Activated naive CD4-positive, alpha-beta T cell treated with anti-CD3 and anti-CD28 coated beads, Interleukin-2, amount 50 U/mL, for 72 hours (primary cell): ENCODE measurements at regions not wholly inside any gene's neighbourhood (a gene's known extent, or its start where the extent isn't known, plus 50 kb on each side); places are given as distances from the start of the nearest gene placed in this dataset.

Source experiments
- ATAC-seq, 2 donors: fragments of 150-1000 bp; cut with Tn5 transposase; 2 replicates each; pipeline ENCODE4 v1.10.0; 2021; ENCODE audit warnings: mild to moderate bottlenecking in 2 of 2, moderate library complexity in 2 of 2
- DNase-seq, 2 donors: peaks; one replicate each; pipeline ENCODE4 v3.0.0; 2021 to 2022; ENCODE audit warnings: low spot score in 2 of 2
- H3K27ac Mint-ChIP-seq, 2 donors: one replicate each; pipeline ENCODE4 v1.8.0; 2022; ENCODE audit warnings: mild to moderate bottlenecking in 2 of 2, mixed read lengths in 2 of 2
- H3K36me3 Mint-ChIP-seq, 2 donors: one replicate each; pipeline ENCODE4 v1.8.0; 2022; ENCODE audit warnings: mixed read lengths in 2 of 2
- H3K9me3 Mint-ChIP-seq, 2 donors: one replicate each; pipeline ENCODE4 v1.8.0; 2022; ENCODE audit warnings: mixed read lengths in 2 of 2

GRCh38 chr1:72648465-72648864 lies 366.1 kb upstream of the NEGR1 start:
- DNase-seq, result no peak
- no peak for ATAC-seq
- H3K27ac Mint-ChIP-seq, result no peak overlapping the region
- no peaks in the 10 kb centered on the region for H3K36me3 Mint-ChIP-seq
- H3K9me3 Mint-ChIP-seq, result peaks cover 9 to 10% of the 10 kb centered on the region in 2 donors

GRCh38 chr1:72643142-72643541 lies 360.8 kb upstream of the NEGR1 start:
- DNase-seq, result no peak
- Mint-ChIP-seq H3K36me3 (no peaks in the 10 kb centered on the region), H3K27ac (no peak overlapping the region), H3K9me3 (peaks cover 13 to 18% of the 10 kb centered on the region in 2 donors)
- ATAC-seq, result no peak

GRCh38 chr1:72637593-72637992 lies 355.3 kb upstream of the NEGR1 start:
- Mint-ChIP-seq H3K9me3 (peaks cover 10 to 14% of the 10 kb centered on the region in 2 donors), H3K36me3 (no peaks in the 10 kb centered on the region), H3K27ac (no peak overlapping the region)
- ATAC-seq (no peak), DNase-seq (no peak)

- no peak for DNase-seq
- Mint-ChIP-seq H3K9me3 (peaks cover 8 to 10% of the 10 kb centered on the region in 2 donors), H3K27ac (no peak overlapping the region), H3K36me3 (no peaks in the 10 kb centered on the region)
- ATAC-seq, result no peak
These were observed 354.3 kb upstream of the NEGR1 start for GRCh38 chr1:72636631-72637030.

GRCh38 chr1:72635719-72636118 lies 353.4 kb upstream of the NEGR1 start:
- H3K36me3 Mint-ChIP-seq, result no peaks in the 10 kb centered on the region
- ATAC-seq (no peak), DNase-seq (no peak)
- peaks cover 8 to 10% of the 10 kb centered on the region in 2 donors for H3K9me3 Mint-ChIP-seq
- H3K27ac Mint-ChIP-seq, result no peak overlapping the region

- H3K27ac Mint-ChIP-seq, result no peak overlapping the region
- no peak for DNase-seq
These were observed 352.6 kb upstream of the NEGR1 start for GRCh38 chr1:72634946-72635345.

GRCh38 chr1:72631449-72631848 lies 349.1 kb upstream of the NEGR1 start:
- Mint-ChIP-seq H3K9me3 (peaks cover 3 to 5% of the 10 kb centered on the region in 2 donors), H3K36me3 (no peaks in the 10 kb centered on the region), H3K27ac (no peak overlapping the region)
- ATAC-seq (no peak), DNase-seq (no peak)

More at GRCh38 chr1:72634946-72635345, 352.6 kb upstream of the NEGR1 start:
- Mint-ChIP-seq H3K36me3 (no peaks in the 10 kb centered on the region), H3K9me3 (peaks cover 8 to 10% of the 10 kb centered on the region in 2 donors)
- ATAC-seq, result no peak

- H3K36me3 Mint-ChIP-seq, result no peaks in the 10 kb centered on the region
- DNase-seq (no peak), ATAC-seq (peak; percentile 26 to 37)
- H3K27ac Mint-ChIP-seq, result no peak overlapping the region
- no peaks in the 10 kb centered on the region for H3K9me3 Mint-ChIP-seq
These were observed 341.0 kb upstream of the NEGR1 start for GRCh38 chr1:72623299-72623708.

- no peaks in the 10 kb centered on the region for H3K36me3 Mint-ChIP-seq
- H3K9me3 Mint-ChIP-seq, result peaks cover 0 to 3% of the 10 kb centered on the region in 2 donors
- DNase-seq (no peak), ATAC-seq (no peak)
- no peak overlapping the region for H3K27ac Mint-ChIP-seq
These were observed 338.1 kb upstream of the NEGR1 start for GRCh38 chr1:72620453-72620852.

GRCh38 chr1:72606216-72606810 lies 324.0 kb upstream of the NEGR1 start:
- ATAC-seq (no peak), DNase-seq (no peak)
- H3K36me3 Mint-ChIP-seq, result no peaks in the 10 kb centered on the region
- no peak overlapping the region for H3K27ac Mint-ChIP-seq
- peaks cover 4 to 10% of the 10 kb centered on the region in 2 donors for H3K9me3 Mint-ChIP-seq

- no peak overlapping the region for H3K27ac Mint-ChIP-seq
- DNase-seq (no peak), ATAC-seq (no peak)
- peaks cover 4 to 5% of the 10 kb centered on the region in 2 donors for H3K9me3 Mint-ChIP-seq
- H3K36me3 Mint-ChIP-seq, result no peaks in the 10 kb centered on the region
These were observed 318.8 kb upstream of the NEGR1 start for GRCh38 chr1:72601035-72601674.

- H3K9me3 Mint-ChIP-seq, result peaks cover 3 to 7% of the 10 kb centered on the region in 2 donors
- DNase-seq, result no peak
- no peak overlapping the region for H3K27ac Mint-ChIP-seq
- ATAC-seq, result no peak
- no peaks in the 10 kb centered on the region for H3K36me3 Mint-ChIP-seq
These were observed 303.8 kb upstream of the NEGR1 start for GRCh38 chr1:72586023-72586685.

- no peak overlapping the region for H3K27ac Mint-ChIP-seq
- DNase-seq (no peak), ATAC-seq (no peak)
- peaks cover 4% of the 10 kb centered on the region in 2 donors for H3K9me3 Mint-ChIP-seq
- H3K36me3 Mint-ChIP-seq, result no peaks in the 10 kb centered on the region
These were observed 297.3 kb upstream of the NEGR1 start for GRCh38 chr1:72579629-72580028.

GRCh38 chr1:72570815-72571214 lies 288.5 kb upstream of the NEGR1 start:
- ATAC-seq (no peak), DNase-seq (no peak)
- Mint-ChIP-seq H3K27ac (no peak overlapping the region), H3K9me3 (peaks cover 10 to 12% of the 10 kb centered on the region in 2 donors), H3K36me3 (no peaks in the 10 kb centered on the region)

- Mint-ChIP-seq H3K27ac (no peak overlapping the region), H3K9me3 (peaks cover 4 to 6% of the 10 kb centered on the region in 2 donors), H3K36me3 (no peaks in the 10 kb centered on the region)
- ATAC-seq (peak in 1 of 2 donors; percentile 73), DNase-seq (no peak)
These were observed 285.8 kb upstream of the NEGR1 start for GRCh38 chr1:72568113-72568512.

GRCh38 chr1:72567521-72567920 lies 285.2 kb upstream of the NEGR1 start:
- no peaks in the 10 kb centered on the region for H3K36me3 Mint-ChIP-seq
- peaks cover 4 to 6% of the 10 kb centered on the region in 2 donors for H3K9me3 Mint-ChIP-seq
- no peak for ATAC-seq

GRCh38 chr1:72564749-72565148 lies 282.4 kb upstream of the NEGR1 start:
- ATAC-seq (no peak), DNase-seq (no peak)
- H3K27ac Mint-ChIP-seq, result no peak overlapping the region
- H3K36me3 Mint-ChIP-seq, result no peaks in the 10 kb centered on the region
- peaks cover 0 to 4% of the 10 kb centered on the region in 2 donors for H3K9me3 Mint-ChIP-seq

More at GRCh38 chr1:72567521-72567920, 285.2 kb upstream of the NEGR1 start:
- H3K27ac Mint-ChIP-seq, result no peak overlapping the region
- no peak for DNase-seq
